ENCODE measurements at regions not wholly inside any gene's neighbourhood (a gene's known extent, or its start where the extent isn't known, plus 50 kb on each side); places are given as distances from the start of the nearest gene placed in this dataset.
A peak's percentile ranks its signal among the peaks of the same experiment; 100 is the strongest.
"Not testable (repeated sequence)": the region's sequence is repeated elsewhere in the genome, so short reads cannot be mapped to it uniquely, and the experiment has no call there.

DNA sequence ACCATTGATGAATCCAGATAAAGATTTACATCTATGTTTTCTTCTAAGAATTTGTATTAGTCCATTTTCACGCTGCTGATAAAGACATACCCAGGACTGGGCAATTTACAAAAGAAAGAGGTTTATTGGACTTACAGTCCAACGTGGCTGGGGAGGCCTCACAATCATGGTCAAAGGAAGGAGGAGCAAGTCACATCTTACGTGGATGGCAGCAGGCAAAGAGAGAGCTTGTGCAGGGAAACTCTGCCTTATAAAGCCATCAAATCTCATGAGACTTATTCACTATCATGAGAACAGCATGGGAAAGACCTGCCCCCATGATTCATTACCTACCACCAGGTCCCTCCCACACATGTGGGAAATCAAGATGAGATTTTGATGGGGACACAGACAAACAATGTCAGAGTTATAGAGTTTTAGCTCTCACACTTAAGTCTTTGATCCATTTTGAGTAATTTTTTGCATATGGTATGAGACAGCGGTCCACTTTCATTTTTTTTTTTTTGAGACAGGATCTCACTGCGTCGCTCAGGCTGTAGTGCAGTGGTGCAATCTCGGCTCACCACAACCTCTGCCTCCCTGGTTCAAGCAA, 53.5 kb upstream of the JADE2 start:
- DNase-seq, result not testable (repeated sequence)

DNA sequence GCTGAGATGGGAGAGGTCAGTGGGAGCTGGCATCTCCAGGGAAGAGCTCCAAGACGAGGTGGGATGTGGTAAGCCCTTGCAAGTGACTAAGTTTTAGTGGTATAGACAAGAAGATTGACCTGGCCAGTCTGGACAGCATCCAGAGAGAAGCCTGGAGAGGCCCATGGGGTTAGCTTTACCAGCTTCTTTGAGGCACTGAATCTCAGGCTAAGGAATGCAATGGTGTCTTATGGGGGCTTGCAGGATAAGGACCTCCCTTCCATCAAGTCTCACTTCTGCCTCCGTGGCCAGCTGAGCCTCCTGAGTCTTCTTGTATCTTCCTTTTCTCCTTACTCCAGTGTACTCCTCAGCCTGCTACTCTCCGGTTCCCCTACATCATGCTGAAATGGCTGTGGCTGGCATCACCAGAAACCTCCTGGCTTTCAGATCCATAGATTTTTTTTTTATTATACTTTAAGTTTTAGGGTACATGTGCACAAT, 56.5 kb upstream of the JADE2 start:
- no peak for DNase-seq

DNA sequence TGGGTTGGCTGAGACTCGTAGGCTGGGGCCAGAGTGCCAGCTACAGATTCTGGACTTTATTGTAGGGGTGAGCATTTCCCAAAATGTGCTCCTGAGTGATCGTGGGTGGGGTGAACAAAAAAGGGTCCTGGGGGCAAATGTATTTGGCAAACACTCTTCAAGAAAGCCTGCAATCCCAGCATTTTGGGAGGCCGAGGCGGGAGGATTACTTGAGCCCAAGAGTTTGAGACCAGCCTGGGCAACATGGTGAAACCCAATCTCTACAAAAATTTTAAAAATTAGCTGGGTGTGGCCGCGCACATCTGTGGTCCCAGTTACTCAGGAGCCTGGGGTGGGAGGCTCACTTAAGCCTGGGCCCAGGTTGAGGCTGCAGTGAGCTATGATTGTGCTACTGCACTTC, 55.5 kb upstream of the CDKN2AIPNL start:
- DNase-seq, result no peak

DNA sequence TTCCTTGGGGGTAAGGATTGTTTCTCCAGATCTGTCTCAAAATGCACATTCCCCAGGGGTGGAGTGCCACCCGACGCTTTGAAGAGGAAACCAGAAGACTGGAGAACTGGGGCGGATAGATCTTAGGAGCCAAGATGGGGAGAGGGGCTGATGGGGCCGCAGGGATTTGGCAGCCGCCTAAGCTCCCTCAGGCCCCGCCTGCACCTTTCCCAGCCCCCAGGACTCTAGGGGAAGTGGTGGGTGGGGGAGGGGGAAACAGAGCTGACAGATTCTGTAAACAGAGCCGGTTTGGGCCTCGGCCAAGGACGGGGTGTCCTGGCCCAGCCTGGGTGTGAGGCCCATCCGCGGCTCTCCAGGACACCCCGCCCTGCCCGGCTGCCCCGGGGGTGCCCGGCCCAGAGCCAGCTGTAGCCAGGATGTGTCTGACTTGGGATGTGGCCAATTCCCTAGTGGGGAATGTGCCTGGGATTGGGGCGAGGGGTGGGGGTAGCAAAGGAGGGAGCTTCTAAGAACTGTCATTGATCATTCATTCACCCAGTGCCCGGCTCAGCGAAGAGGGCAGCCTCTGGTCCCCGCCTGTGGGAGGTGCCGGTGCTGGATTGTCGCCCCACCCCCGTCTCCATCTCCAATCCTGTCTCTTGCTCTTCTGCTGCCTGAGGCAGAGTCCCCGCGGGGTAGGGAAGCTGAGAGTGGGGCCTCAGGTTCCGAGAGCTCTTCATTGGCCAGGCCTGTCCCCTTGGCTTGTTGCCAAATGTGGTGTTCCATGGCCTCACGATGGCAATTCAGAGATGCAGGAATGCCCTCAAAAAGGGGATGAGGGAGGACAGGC, 54.8 kb upstream of the CDKN2AIPNL start:
- peak; percentile 2 to 60 for DNase-seq

DNA sequence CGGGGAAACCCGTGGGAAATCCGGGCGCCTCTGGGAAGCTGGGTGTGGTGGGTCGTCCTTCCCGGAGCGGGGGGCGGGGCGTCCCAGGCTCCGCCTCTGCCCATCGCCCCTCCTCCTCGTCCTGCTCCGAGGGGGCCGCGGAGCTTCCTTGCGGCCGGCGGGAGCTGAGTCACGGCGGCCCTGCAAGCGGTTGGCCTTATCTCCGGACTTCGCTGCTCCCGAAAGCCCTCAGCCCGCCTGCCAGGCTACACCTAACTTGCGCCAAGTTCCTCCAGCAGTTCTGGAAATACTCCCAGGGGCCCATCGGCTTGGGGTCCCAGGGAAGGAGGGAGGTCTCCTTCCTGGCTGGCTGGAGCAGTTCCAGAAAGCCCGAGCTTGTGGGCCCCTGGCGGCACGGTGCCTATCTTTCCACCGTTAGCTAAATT, 54.1 kb upstream of the CDKN2AIPNL start:
- peak; percentile 39 to 71 for DNase-seq

DNA sequence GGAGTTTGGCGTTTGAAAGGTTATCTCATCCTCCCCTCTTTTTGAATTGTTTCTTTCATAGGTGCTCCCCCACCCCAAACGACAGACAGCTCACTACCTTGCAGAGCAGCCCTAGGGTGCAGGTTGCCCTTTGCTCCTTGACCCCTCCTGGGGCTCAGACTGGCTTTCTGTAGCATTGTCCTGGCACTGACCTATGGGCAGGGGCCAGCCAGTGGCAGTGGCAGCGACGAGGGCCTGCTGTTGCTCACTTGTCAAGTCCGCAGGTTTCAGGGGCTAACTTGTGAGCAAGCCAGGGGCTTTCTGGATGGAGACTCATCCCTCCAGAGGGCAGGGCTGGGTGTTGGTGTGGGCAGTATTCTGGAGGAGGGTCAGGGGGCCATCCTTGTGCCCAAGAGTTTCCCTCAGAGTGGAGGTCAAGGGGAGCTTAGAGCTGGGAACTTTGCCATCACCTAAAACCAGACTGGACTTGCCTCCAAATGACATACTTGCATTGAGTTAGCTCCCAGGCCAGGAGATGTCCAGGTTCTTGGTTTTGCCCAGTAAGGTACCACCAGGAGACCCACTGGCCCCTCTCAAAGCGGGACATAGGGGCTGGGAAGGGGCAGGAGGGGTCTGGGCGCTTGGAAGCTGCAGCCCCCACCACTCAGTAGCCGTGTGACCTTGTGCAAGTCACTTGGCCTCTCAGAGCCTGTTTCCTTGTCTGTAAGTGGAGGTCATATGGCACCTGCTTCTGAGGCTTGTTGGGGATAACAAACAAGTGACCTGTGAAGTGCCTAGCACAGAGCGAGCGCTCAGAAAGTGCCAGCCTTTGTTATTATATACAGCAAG, 53.5 kb upstream of the CDKN2AIPNL start:
- no peak for DNase-seq

DNA sequence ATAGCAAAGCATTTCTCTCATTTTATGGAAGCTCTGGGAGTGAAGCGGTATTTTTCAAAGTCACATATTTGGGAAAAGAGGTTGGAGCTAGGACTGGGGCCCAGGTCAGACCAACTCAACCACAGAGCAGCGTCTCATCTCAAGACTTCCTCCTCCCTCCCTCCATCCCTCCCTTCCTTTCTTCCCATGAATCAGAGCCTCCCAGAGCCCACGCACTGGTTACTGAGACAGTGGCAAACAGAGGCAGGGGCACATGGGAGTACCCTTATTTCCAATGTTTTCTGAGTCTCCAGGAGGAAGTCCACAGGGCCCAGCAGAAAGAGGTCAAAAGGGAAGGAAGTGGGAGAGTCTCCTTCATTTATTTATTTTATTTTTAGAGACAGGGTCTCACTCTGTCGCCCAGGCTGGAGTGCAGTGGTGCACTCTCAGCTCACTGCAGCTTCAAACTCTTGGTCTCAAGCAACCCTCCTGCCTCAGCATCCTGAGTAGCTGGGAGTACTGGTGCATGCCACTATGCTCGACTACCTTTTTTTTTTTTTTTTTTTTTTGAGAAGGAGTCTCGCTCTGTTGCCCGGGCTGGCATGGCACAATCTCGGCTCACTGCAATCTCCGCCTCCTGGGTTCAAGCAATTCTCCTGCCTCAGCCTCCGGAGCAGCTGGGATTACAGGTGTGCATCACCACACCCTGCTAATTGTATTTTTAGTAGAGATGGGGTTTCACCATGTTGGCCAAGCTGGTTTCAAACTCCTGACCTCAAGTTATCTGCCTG, 52.5 kb upstream of the CDKN2AIPNL start:
- DNase-seq, result no peak

DNA sequence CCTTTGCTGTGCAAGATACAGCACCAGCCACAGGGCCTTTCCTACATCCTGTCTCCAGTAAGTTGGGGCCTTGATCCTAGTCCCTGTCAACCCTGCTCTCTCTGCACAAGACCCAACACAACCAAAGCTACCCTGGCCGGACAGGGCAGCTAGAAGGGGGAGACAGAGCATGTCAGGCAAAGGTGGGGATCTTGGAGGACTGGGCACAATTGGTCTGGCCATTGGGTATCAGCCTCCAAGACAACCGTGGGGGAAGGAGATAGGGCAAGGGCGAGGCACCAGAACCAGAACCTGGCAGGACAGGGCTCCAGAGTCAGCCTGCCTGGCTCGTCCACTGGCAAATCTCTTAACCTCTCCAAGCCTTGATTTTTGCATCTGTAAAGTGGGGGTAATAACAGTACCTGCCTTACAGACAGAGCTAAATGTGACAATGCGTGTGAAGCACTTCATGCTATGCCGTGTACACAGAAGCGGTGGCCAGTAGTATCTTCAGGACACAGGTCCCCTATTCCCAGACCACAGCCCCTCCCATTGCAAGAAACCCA, 51.6 kb upstream of the CDKN2AIPNL start:
- DNase-seq, result no peak

DNA sequence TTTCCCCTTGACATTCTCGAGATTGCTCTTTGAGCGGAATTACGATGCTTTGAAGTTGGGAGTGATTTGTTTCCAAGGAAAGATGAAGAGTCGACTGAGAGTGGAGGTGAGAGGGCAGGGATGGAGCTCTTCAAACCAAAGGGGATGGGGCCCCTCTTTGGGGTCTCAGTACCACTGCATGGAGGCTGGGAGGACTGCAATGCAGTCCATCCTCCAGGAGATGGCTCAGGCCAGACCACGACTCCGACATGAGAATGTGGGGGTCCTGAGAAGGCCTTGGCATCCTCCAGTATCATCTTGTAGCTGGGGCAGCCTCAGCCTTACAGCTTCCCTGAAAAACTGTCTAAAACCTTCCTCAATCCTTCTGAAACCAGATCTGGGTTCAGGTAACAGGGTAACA, 51.1 kb upstream of the CDKN2AIPNL start:
- DNase-seq, result no peak

DNA sequence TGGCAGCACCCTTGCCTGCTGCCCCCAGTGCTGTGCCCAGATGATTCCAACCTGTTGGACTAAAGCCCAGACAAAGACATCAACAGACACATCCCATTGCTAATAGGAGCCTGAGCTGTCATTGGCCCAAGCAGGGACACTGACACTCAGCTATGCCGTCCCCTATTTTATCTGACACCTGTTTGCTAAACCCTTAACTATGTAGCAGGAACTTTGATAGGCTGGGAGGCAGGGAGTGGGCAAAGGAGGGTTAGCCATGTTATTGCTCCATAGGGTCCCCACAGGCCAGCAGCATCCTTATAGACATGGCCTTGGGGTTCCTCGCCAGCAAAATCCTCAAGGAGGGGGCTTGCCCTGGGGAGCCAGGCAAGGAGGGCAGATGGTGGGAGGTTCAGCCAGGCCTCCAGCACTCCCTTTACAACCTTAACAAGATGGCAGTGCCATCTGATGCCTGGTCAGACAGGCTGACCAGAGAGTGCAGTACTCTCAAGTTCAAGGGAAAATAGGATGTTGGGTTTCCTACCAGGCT, 50.4 kb upstream of the CDKN2AIPNL start:
- DNase-seq, result no peak

Data from NCI-H526 (cell line).